ENCODE measurements at regions not wholly inside any gene's neighbourhood (a gene's known extent, or its start where the extent isn't known, plus 50 kb on each side); places are given as distances from the start of the nearest gene placed in this dataset.

- TF ChIP-seq CTCF (IDR thresholded peaks at IDR 0.05; ENCODE audit: unreplicated experiment in 3 of 3) = no peak
These were observed 183.3 kb upstream of the HDAC4 start for GRCh38 chr2:239583879-239584859.

DNA sequence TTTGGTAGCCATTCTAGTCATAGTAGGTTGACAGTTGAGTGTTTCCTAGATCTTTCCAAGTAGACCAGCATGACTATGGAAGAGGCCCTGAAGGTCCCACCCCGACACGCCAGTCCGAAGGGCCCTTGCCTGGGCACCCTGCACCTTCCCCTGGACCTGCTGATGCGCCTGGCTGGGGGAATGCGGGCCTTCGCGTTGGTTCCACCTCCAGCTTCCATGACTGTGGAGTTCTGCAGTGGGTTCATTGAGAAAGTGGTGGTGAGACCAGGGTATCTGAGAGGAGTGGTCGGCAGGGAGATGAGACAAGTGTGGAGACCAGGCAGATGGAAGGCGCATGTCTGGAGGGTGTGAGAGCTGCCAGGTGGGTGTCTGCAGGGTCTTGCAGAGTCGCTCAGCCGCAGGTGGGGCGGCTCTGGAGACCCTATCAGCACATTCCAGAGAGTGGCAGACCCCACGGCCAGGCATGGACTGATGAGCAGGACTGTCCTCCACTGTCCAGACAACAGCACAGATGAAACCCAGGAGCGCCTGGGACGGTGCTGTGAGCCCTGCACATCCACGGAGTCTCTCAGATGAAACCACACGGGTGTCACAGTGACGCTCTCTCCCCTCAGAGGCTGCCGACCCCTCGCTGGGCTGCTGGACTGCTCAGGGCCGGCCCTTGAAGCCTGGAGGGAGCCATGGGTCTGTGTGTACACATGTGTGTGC, 182.5 kb upstream of the HDAC4 start:
- H3K4me1 Mint-ChIP-seq = peaks cover 7% of the 10 kb centered on the region
- H3K36me3 Mint-ChIP-seq (ENCODE audit: low read depth) = no peaks in the 10 kb centered on the region
- no peak overlapping the region for H3K4me3 Mint-ChIP-seq
- TF ChIP-seq CTCF (IDR thresholded peaks at IDR 0.05; ENCODE audit: unreplicated experiment in 3 of 3) = no peak
- H3K27ac Mint-ChIP-seq = no peak overlapping the region
- H3K27me3 Mint-ChIP-seq (ENCODE audit: low read depth) = peaks cover 8% of the 10 kb centered on the region
- H3K9me3 Mint-ChIP-seq = no peaks in the 10 kb centered on the region

More at GRCh38 chr2:239583879-239584859, 183.3 kb upstream of the HDAC4 start:
- Mint-ChIP-seq H3K36me3 (ENCODE audit: low read depth) (no peaks in the 10 kb centered on the region), H3K27me3 (ENCODE audit: low read depth) (peaks cover 10% of the 10 kb centered on the region), H3K27ac (no peak overlapping the region), H3K9me3 (no peaks in the 10 kb centered on the region), H3K4me3 (no peak overlapping the region), H3K4me1 (peaks cover 8% of the 10 kb centered on the region)

GRCh38 chr2:239582476-239582875, 181.7 kb upstream of the HDAC4 start:
- no peak for TF ChIP-seq CTCF (IDR thresholded peaks at IDR 0.05; ENCODE audit: unreplicated experiment in 3 of 3)
- Mint-ChIP-seq H3K9me3 (no peaks in the 10 kb centered on the region), H3K27ac (no peak overlapping the region), H3K36me3 (ENCODE audit: low read depth) (no peaks in the 10 kb centered on the region), H3K4me3 (no peak overlapping the region), H3K4me1 (no peaks in the 10 kb centered on the region), H3K27me3 (ENCODE audit: low read depth) (peaks cover 8% of the 10 kb centered on the region)

GRCh38 chr2:239581352-239581901, 180.6 kb upstream of the HDAC4 start:
- H3K9me3 Mint-ChIP-seq = no peaks in the 10 kb centered on the region
- no peak for TF ChIP-seq CTCF (IDR thresholded peaks at IDR 0.05; ENCODE audit: unreplicated experiment in 3 of 3)
- H3K27me3 Mint-ChIP-seq (ENCODE audit: low read depth) = peaks cover 3% of the 10 kb centered on the region
- H3K4me3 Mint-ChIP-seq = no peak overlapping the region
- H3K27ac Mint-ChIP-seq = no peak overlapping the region
- peaks cover 7% of the 10 kb centered on the region for H3K4me1 Mint-ChIP-seq
- H3K36me3 Mint-ChIP-seq (ENCODE audit: low read depth) = no peaks in the 10 kb centered on the region

GRCh38 chr2:239580199-239580527, 179.3 kb upstream of the HDAC4 start:
- no peak for TF ChIP-seq CTCF (IDR thresholded peaks at IDR 0.05; ENCODE audit: unreplicated experiment in 3 of 3)
- peaks cover 3% of the 10 kb centered on the region for H3K27me3 Mint-ChIP-seq (ENCODE audit: low read depth)
- peaks cover 7% of the 10 kb centered on the region for H3K4me1 Mint-ChIP-seq
- no peaks in the 10 kb centered on the region for H3K36me3 Mint-ChIP-seq (ENCODE audit: low read depth)
- no peak overlapping the region for H3K4me3 Mint-ChIP-seq
- H3K27ac Mint-ChIP-seq = no peak overlapping the region
- H3K9me3 Mint-ChIP-seq = no peaks in the 10 kb centered on the region

Data from nephron (organoid).